ENCODE measurements at regions not wholly inside any gene's neighbourhood (a gene's known extent, or its start where the extent isn't known, plus 50 kb on each side); places are given as distances from the start of the nearest gene placed in this dataset.
A peak's percentile ranks its signal among the peaks of the same experiment; 100 is the strongest.

DNA sequence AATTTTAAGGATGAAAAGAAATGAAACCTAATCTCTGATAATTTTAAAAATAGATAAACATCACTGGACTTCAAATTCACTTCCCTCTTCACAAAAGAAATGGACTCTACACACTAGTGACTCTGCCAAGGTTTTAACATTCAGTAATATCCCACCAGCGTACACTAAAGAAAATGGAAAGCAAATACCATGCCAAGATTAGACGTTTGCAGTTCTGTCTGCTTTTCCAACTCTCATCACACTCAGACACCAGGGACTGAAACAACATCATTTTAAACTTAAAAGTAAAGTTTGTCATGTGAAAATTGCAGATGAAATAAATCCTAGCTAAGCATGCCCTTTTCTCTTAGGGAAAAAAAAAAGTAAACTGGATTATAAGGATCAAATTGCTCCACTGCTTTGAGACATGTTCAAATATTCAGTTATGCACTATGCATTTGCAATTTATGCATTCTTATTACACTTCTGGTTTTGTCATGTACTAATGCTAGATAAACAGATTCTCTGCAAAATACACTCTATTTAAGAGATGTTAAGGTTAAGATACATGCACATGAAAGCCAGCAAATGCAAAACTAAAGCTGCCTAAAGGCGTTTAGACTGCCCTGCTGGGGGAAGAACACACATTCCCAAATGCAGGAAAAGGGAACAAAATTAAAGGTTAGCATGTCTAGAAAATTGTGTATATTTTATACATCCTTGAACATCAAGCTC lies 534.4 kb upstream of the EPHA5 start:
- Histone ChIP-seq H3K4me3 (no peak overlapping the region), H3K4me1 (replicated peaks in 1 of 2) (no peaks in the 10 kb centered on the region), H3K27ac (no peak overlapping the region)
- ATAC-seq (replicated peaks in 6 of 8) = peak in 1 of 8 experiments; percentile 94
- WGBS, 10 experiments = 0 to 100% (median 80%) methylated on average over 1 to 3 of the region's 3 CpGs; no CpG with 5 or more reads in 1 of the 10 experiments
- in situ Hi-C loops (cut with MboI; ENCODE audit: low pct_unique_long_range_greater_than_20kb in 2 of 9, low sequenced_read_pairs in 9 of 9, unreplicated experiment in 9 of 9) = no loop called here

- Histone ChIP-seq H3K4me3 (no peak overlapping the region), H3K27ac (no peak overlapping the region), H3K4me1 (replicated peaks in 1 of 2) (no peaks in the 10 kb centered on the region)
- ATAC-seq (replicated peaks in 6 of 8) = no peak
- 21 to 100% (median 87%) methylated on average over 1 to 3 of the region's 4 CpGs for WGBS, 10 experiments
- in situ Hi-C loops (cut with MboI; ENCODE audit: low pct_unique_long_range_greater_than_20kb in 2 of 9, low sequenced_read_pairs in 9 of 9, unreplicated experiment in 9 of 9) = no loop called here
Observed at GRCh38 chr4:66202870-66203269, 532.6 kb upstream of the EPHA5 start.

GRCh38 chr4:66197451-66197850 lies 527.2 kb upstream of the EPHA5 start:
- Histone ChIP-seq H3K4me1 (replicated peaks in 1 of 2) (no peaks in the 10 kb centered on the region), H3K4me3 (no peak overlapping the region), H3K27ac (no peak overlapping the region)
- WGBS, 10 experiments = 0 to 56% (median 20%) methylated on average over 1 of the region's 1 CpG; no CpG with 5 or more reads in 5 of the 10 experiments
- no peak for ATAC-seq (replicated peaks in 6 of 8)
- in situ Hi-C loops (cut with MboI; ENCODE audit: low pct_unique_long_range_greater_than_20kb in 2 of 9, low sequenced_read_pairs in 9 of 9, unreplicated experiment in 9 of 9) = no loop called here

DNA sequence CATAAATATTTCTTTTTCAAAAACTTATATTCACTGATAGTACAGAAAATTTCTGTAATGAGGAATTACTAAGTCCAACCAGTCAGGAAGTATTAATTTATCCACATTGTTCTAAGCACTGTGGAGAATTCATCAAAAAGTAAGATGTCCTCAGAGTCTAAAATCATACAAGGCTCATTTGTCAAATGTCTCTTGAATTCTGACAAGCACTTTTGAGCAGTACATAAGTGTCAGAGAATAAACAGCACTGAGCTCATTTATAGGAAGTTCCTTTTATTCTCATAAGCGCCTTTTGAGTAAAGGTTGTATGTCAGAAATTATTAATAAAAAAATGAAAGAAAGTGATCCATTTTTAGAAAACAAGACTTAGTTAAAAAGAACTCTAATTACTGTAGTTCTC lies 523.2 kb upstream of the EPHA5 start:
- no peak for ATAC-seq (replicated peaks in 6 of 8)
- Histone ChIP-seq H3K4me1 (replicated peaks in 1 of 2) (no peaks in the 10 kb centered on the region), H3K27ac (no peak overlapping the region), H3K4me3 (no peak overlapping the region)
- in situ Hi-C loops (cut with MboI; ENCODE audit: low pct_unique_long_range_greater_than_20kb in 2 of 9, low sequenced_read_pairs in 9 of 9, unreplicated experiment in 9 of 9) = no loop called here
- 0 to 100% (median 91%) methylated on average over 1 of the region's 1 CpG for WGBS, 10 experiments

DNA sequence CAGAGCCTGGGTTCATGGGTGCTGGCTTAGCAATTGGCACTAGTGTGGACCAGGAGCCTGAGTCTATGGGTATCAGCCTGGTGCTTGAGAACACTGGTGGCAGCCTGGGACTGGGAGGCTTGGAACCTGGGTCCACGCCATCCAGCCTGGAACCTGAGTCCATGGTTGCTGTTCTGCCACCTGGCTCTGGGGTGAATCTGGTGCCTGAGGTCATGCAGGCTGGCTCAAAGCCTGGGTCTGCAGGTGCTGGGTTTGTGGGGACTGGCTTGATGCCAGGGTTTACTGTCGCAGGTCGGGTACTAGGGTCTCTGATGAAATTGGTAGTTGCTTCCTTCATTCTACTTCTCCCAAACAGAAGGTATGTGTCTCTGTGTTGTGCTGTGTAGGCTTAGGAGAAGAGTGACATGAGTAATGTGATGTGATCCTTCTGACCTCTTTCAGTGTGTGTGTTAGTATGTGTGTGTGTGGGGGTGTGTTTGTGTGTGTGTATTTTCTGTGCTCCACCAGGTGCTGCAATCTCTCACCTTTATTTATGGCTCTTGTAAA lies 517.0 kb upstream of the EPHA5 start:
- in situ Hi-C loops (cut with MboI; ENCODE audit: low pct_unique_long_range_greater_than_20kb in 2 of 9, low sequenced_read_pairs in 9 of 9, unreplicated experiment in 9 of 9) = no loop called here
- peaks cover 0 to 7% of the 10 kb centered on the region in 2 donors for H3K4me1 ChIP-seq (replicated peaks in 1 of 2)
- ATAC-seq (replicated peaks in 6 of 8) = peak in 1 of 8 experiments; percentile 30
- 20 to 90% methylated on average over 1 to 2 of the region's 3 CpGs; no CpG with 5 or more reads in 8 of the 10 experiments for WGBS, 10 experiments
- H3K4me3 ChIP-seq = no peak overlapping the region
- H3K27ac ChIP-seq = peak overlapping the region in 1 of 2 donors; percentile 39

DNA sequence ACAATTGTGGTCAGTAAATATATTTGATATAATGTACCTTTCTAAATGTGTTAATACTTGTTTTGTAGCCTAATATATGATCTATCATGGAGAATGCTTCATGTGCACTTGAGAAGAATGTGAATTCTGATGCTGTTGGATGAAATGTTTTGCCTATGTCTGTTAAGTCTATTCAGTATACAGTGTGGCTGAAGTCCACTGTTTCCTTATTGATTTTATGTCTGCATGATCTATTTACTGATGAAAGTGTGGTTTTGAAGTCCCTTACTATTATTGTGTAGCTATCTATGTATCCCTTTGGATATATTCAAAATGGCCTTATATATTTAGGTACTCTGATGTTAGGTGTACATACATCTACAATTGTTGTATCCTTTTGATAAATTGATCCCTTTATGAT lies 515.8 kb upstream of the EPHA5 start:
- peak in 2 of 8 experiments; percentile 32 to 54 for ATAC-seq (replicated peaks in 6 of 8)
- Histone ChIP-seq H3K4me3 (no peak overlapping the region), H3K27ac (no peak overlapping the region), H3K4me1 (replicated peaks in 1 of 2) (peaks cover 0 to 7% of the 10 kb centered on the region in 2 donors)
- in situ Hi-C loops (cut with MboI; ENCODE audit: low pct_unique_long_range_greater_than_20kb in 2 of 9, low sequenced_read_pairs in 9 of 9, unreplicated experiment in 9 of 9) = no loop called here

- peaks cover 0 to 11% of the 10 kb centered on the region in 2 donors for H3K4me1 ChIP-seq (replicated peaks in 1 of 2)
- 0 to 100% (median 95%) methylated on average over 1 of the region's 1 CpG; no CpG with 5 or more reads in 6 of the 10 experiments for WGBS, 10 experiments
- H3K27ac ChIP-seq = no peak overlapping the region
- no peak for ATAC-seq (replicated peaks in 6 of 8)
- H3K4me3 ChIP-seq = no peak overlapping the region
- in situ Hi-C loops (cut with MboI; ENCODE audit: low pct_unique_long_range_greater_than_20kb in 2 of 9, low sequenced_read_pairs in 9 of 9, unreplicated experiment in 9 of 9) = no loop called here
Observed at GRCh38 chr4:66182636-66183035, 512.3 kb upstream of the EPHA5 start.

DNA sequence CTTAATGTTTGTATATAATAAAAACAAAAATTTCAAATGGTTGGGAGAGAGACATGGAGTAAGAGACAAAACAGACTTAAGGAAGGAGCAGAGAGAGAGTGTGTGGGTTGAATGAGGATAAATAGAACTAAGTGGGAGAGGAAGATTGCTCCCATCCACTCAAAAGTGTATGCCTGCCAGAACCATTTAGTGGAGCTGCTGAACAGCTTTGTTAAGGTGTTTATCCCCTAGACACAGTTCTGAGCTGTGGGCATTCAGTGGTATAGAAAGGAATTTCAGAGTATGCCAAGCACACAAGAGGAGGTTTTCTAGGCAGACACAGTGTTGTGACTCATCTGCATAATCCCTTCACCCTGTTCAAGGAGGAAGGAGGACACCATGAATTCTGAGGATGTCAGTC lies 508.6 kb upstream of the EPHA5 start:
- ATAC-seq (replicated peaks in 6 of 8) = peak in 6 of 8 experiments; percentile 56 to 100 (median 94)
- Histone ChIP-seq H3K4me1 (replicated peaks in 1 of 2) (peaks cover 0 to 4% of the 10 kb centered on the region in 2 donors), H3K4me3 (no peak overlapping the region), H3K27ac (no peak overlapping the region)
- in situ Hi-C loops (cut with MboI; ENCODE audit: low pct_unique_long_range_greater_than_20kb in 2 of 9, low sequenced_read_pairs in 9 of 9, unreplicated experiment in 9 of 9) = no loop called here

DNA sequence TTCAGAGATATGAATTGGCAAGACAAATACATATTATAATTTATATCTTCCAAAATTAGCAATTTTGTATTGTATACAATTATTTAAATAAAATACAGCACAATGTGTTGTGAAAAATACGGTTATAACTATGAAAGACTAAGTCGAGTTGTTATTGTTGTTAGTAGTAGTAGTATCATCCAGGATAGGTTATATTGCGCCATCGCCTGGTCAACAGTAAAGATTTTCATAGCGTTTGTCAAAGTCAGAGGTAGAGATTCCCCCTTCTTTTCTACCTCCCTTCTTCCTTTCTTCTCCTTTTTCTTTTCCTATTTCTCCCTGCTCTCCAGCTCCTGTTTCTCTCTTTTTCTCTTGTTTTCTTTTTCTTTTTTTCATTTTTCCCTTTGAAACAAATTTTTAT lies 499.1 kb upstream of the EPHA5 start:
- in situ Hi-C loops (cut with MboI; ENCODE audit: low pct_unique_long_range_greater_than_20kb in 2 of 9, low sequenced_read_pairs in 9 of 9, unreplicated experiment in 9 of 9) = no loop called here
- no peak for ATAC-seq (replicated peaks in 6 of 8)

GRCh38 chr4:66164869-66165268 lies 494.6 kb upstream of the EPHA5 start:
- Histone ChIP-seq H3K4me3 (no peak overlapping the region), H3K27ac (no peak overlapping the region), H3K4me1 (replicated peaks in 1 of 2) (no peaks in the 10 kb centered on the region)
- in situ Hi-C loops (cut with MboI; ENCODE audit: low pct_unique_long_range_greater_than_20kb in 2 of 9, low sequenced_read_pairs in 9 of 9, unreplicated experiment in 9 of 9) = no loop called here
- ATAC-seq (replicated peaks in 6 of 8) = no peak
- 67 to 88% (median 80%) methylated on average over 1 of the region's 1 CpG; no CpG with 5 or more reads in 7 of the 10 experiments for whole genome bisulfite sequencing, 10 experiments

More for the DNA sequence above, 499.1 kb upstream of the EPHA5 start:
- no peak overlapping the region for H3K27ac ChIP-seq
- WGBS, 10 experiments = 0 to 76% (median 41%) methylated on average over 4 to 5 of the region's 5 CpGs
- no peaks in the 10 kb centered on the region for H3K4me1 ChIP-seq (replicated peaks in 1 of 2)
- no peak overlapping the region for H3K4me3 ChIP-seq

GRCh38 chr4:66160606-66161005 lies 490.3 kb upstream of the EPHA5 start:
- Histone ChIP-seq H3K4me3 (no peak overlapping the region), H3K27ac (no peak overlapping the region), H3K4me1 (replicated peaks in 1 of 2) (no peaks in the 10 kb centered on the region)
- ATAC-seq (replicated peaks in 6 of 8) = no peak
- in situ Hi-C loops (cut with MboI; ENCODE audit: low pct_unique_long_range_greater_than_20kb in 2 of 9, low sequenced_read_pairs in 9 of 9, unreplicated experiment in 9 of 9) = no loop called here
- WGBS, 10 experiments = 14 to 100% (median 80%) methylated on average over 1 of the region's 1 CpG; no CpG with 5 or more reads in 3 of the 10 experiments

DNA sequence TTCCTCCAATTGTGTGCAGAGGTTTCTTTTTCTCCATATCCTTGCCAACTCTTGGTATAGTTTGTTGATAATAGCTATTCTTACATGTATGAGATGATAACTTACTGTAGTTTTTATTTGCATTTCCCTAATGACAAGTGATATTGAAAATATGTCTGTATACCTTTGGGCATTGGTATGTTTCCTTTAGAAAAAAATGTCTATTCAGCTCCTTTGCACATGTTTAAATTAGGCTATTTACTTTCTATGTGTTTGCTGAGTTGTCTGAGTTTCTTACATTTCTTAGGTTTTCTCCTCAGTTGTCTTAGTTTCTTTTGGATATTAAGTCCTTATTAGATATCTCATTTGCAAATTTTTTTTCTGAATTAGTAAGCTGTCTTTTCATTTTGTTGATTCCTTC lies 487.3 kb upstream of the EPHA5 start:
- no peak overlapping the region for H3K4me3 ChIP-seq
- in situ Hi-C loops (cut with MboI; ENCODE audit: low pct_unique_long_range_greater_than_20kb in 2 of 9, low sequenced_read_pairs in 9 of 9, unreplicated experiment in 9 of 9) = no loop called here
- no peak for ATAC-seq (replicated peaks in 6 of 8)
- no peak overlapping the region for H3K27ac ChIP-seq
- no peaks in the 10 kb centered on the region for H3K4me1 ChIP-seq (replicated peaks in 1 of 2)

GRCh38 chr4:66130042-66130441 lies 459.8 kb upstream of the EPHA5 start:
- ATAC-seq (replicated peaks in 6 of 8) = peak in 3 of 8 experiments; percentile 55 to 75 (median 66)
- WGBS, 10 experiments = 3 to 89% (median 70%) methylated on average over 1 to 6 of the region's 6 CpGs; no CpG with 5 or more reads in 1 of the 10 experiments
- Histone ChIP-seq H3K27ac (no peak overlapping the region), H3K4me1 (replicated peaks in 1 of 2) (peaks cover 0 to 12% of the 10 kb centered on the region in 2 donors), H3K4me3 (no peak overlapping the region)
- in situ Hi-C loops (cut with MboI; ENCODE audit: low pct_unique_long_range_greater_than_20kb in 2 of 9, low sequenced_read_pairs in 9 of 9, unreplicated experiment in 9 of 9) = no loop called here

All from motor neuron (in vitro differentiated cells).